ENCODE measurements at regions not wholly inside any gene's neighbourhood (a gene's known extent, or its start where the extent isn't known, plus 50 kb on each side); places are given as distances from the start of the nearest gene placed in this dataset.
"Not testable (repeated sequence)": the region's sequence is repeated elsewhere in the genome, so short reads cannot be mapped to it uniquely, and the experiment has no call there.

GRCh38 chr2:47964277-47964676 is 58.0 kb upstream of the FBXO11 start:
- no peak for ATAC-seq

- ATAC-seq, result peak; percentile 93
Measured at GRCh38 chr2:47964722-47965434, 58.6 kb upstream of the FBXO11 start.

- not testable (repeated sequence) for ATAC-seq
Measured at GRCh38 chr2:47976728-47977127, 70.4 kb upstream of the FBXO11 start.

- ATAC-seq, result no peak
Measured at GRCh38 chr2:47984041-47984440, 77.7 kb upstream of the FBXO11 start.

- no peak for ATAC-seq
Measured at GRCh38 chr2:47990503-47990902, 84.2 kb upstream of the FBXO11 start.

- no peak for ATAC-seq
Measured at GRCh38 chr2:47992671-47993070, 86.4 kb upstream of the FBXO11 start.

GRCh38 chr2:47996808-47997207 is 90.5 kb upstream of the FBXO11 start:
- ATAC-seq, result no peak

GRCh38 chr2:47999512-47999911 is 93.2 kb upstream of the FBXO11 start:
- no peak for ATAC-seq

- no peak for ATAC-seq
Measured at GRCh38 chr2:48001498-48001897, 95.2 kb upstream of the FBXO11 start.

GRCh38 chr2:48006094-48006493 is 99.8 kb upstream of the FBXO11 start:
- no peak for ATAC-seq

- ATAC-seq, result no peak
Measured at GRCh38 chr2:48007699-48008268, 101.5 kb upstream of the FBXO11 start.

GRCh38 chr2:48009256-48009655 is 103.0 kb upstream of the FBXO11 start:
- no peak for ATAC-seq

- ATAC-seq, result no peak
Measured at GRCh38 chr2:48015421-48015820, 109.1 kb upstream of the FBXO11 start.

- no peak for ATAC-seq
Measured at GRCh38 chr2:48016225-48017019, 110.1 kb upstream of the FBXO11 start.

- ATAC-seq, result no peak
Measured at GRCh38 chr2:48017136-48017535, 110.8 kb upstream of the FBXO11 start.

GRCh38 chr2:48018480-48018879 is 112.2 kb upstream of the FBXO11 start:
- no peak for ATAC-seq

GRCh38 chr2:48026865-48027264 is 120.6 kb upstream of the FBXO11 start:
- ATAC-seq, result no peak

- no peak for ATAC-seq
Measured at GRCh38 chr2:48032765-48033164, 126.5 kb upstream of the FBXO11 start.

GRCh38 chr2:48034295-48034694 is 128.0 kb upstream of the FBXO11 start:
- ATAC-seq, result no peak

GRCh38 chr2:48036312-48036711 is 130.0 kb upstream of the FBXO11 start:
- ATAC-seq, result no peak

GRCh38 chr2:48039209-48039990 is 133.1 kb upstream of the FBXO11 start:
- ATAC-seq, result no peak

- ATAC-seq, result no peak
Measured at GRCh38 chr2:48043131-48043700, 136.9 kb upstream of the FBXO11 start.

- ATAC-seq, result no peak
Measured at GRCh38 chr2:48043746-48044145, 137.4 kb upstream of the FBXO11 start.
